Right renal cortex interstitium (tissue), 3 donors: ENCODE measurements at regions not wholly inside any gene's neighbourhood (a gene's known extent, or its start where the extent isn't known, plus 50 kb on each side); places are given as distances from the start of the nearest gene placed in this dataset.

Source experiments
- DNase-seq, 3 donors: peaks; one replicate each; pipeline ENCODE4 v3.0.0-alpha.2; 2013; ENCODE audit warnings: low read depth in 3 of 3, low spot score in 2 of 3

- DNase-seq, result no peak
Measured at GRCh38 chr14:82270286-82270685, 736.6 kb upstream of the SEL1L start.

GRCh38 chr14:82298811-82299210 lies 765.2 kb upstream of the SEL1L start:
- no peak for DNase-seq

- no peak for DNase-seq
Measured at GRCh38 chr14:82309199-82309598, 775.5 kb upstream of the SEL1L start.

GRCh38 chr14:82313889-82314288 lies 780.2 kb upstream of the SEL1L start:
- DNase-seq, result peak in 2 of 3 donors; percentile 13 to 18

GRCh38 chr14:82328442-82328841 lies 794.8 kb upstream of the SEL1L start:
- DNase-seq, result no peak

GRCh38 chr14:82341261-82341810 lies 807.7 kb upstream of the SEL1L start:
- DNase-seq, result peak in 2 of 3 donors; percentile 12 to 18

GRCh38 chr14:82342596-82342995 lies 808.9 kb upstream of the SEL1L start:
- no peak for DNase-seq

- no peak for DNase-seq
Measured at GRCh38 chr14:82345184-82345583, 811.5 kb upstream of the SEL1L start.

- DNase-seq, result no peak
Measured at GRCh38 chr14:82354126-82354525, 820.5 kb upstream of the SEL1L start.

- DNase-seq, result no peak
Measured at GRCh38 chr14:82359201-82359600, 825.5 kb upstream of the SEL1L start.

- no peak for DNase-seq
Measured at GRCh38 chr14:82362452-82362851, 828.8 kb upstream of the SEL1L start.

- no peak for DNase-seq
Measured at GRCh38 chr14:82365471-82365870, 831.8 kb upstream of the SEL1L start.

- DNase-seq, result no peak
Measured at GRCh38 chr14:82366803-82367202, 833.1 kb upstream of the SEL1L start.

- no peak for DNase-seq
Measured at GRCh38 chr14:82379291-82379690, 845.6 kb upstream of the SEL1L start.

GRCh38 chr14:82385048-82385447 lies 851.4 kb upstream of the SEL1L start:
- no peak for DNase-seq

- DNase-seq, result no peak
Measured at GRCh38 chr14:82387699-82388098, 854.0 kb upstream of the SEL1L start.

GRCh38 chr14:82388488-82388887 lies 854.8 kb upstream of the SEL1L start:
- no peak for DNase-seq

GRCh38 chr14:82390586-82390985 lies 856.9 kb upstream of the SEL1L start:
- DNase-seq, result no peak

GRCh38 chr14:82394916-82395315 lies 861.3 kb upstream of the SEL1L start:
- no peak for DNase-seq

- no peak for DNase-seq
Measured at GRCh38 chr14:82398256-82398655, 864.6 kb upstream of the SEL1L start.

- no peak for DNase-seq
Measured at GRCh38 chr14:82403987-82404386, 870.3 kb upstream of the SEL1L start.

GRCh38 chr14:82410064-82410463 lies 876.4 kb upstream of the SEL1L start:
- DNase-seq, result no peak

GRCh38 chr14:82411298-82411697 lies 877.6 kb upstream of the SEL1L start:
- DNase-seq, result no peak
